GM21737 (cell line): ENCODE measurements at regions not wholly inside any gene's neighbourhood (a gene's known extent, or its start where the extent isn't known, plus 50 kb on each side); places are given as distances from the start of the nearest gene placed in this dataset.

Experiments
- ATAC-seq: cut with Tn5 transposase; IDR thresholded peaks from one replicate; pipeline ENCODE4 v1.9.1; 2021; ENCODE audit warnings: mild to moderate bottlenecking, moderate library complexity; ENCODE audit not compliant: unreplicated experiment

DNA sequence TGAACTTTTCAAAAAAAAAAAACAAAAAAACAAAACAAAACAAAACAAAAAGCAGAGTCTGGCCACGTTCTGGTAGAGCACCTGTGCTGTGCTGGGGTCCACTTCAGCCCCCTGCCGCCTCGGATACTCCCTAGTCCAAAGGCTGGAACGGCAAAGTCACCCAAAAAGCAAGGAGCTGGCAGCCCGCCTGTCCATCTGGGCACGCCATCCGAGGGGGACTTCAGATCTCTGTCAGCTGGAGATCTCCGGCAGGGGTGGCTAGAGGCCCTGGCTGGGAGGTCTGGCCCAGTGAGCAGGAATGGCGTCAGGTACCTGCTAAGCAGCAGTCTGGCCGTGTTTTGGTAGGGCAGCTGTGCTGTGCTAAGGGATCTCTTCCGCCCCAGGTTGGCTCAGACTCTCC is 152.3 kb upstream of the ZNF516 start:
- ATAC-seq, result no peak

- no peak for ATAC-seq
These were observed 149.5 kb upstream of the ZNF516 start for GRCh38 chr18:76644580-76644979.

GRCh38 chr18:76643996-76644395 is 149.0 kb upstream of the ZNF516 start:
- ATAC-seq, result no peak

GRCh38 chr18:76643199-76643598 is 148.2 kb upstream of the ZNF516 start:
- no peak for ATAC-seq

DNA sequence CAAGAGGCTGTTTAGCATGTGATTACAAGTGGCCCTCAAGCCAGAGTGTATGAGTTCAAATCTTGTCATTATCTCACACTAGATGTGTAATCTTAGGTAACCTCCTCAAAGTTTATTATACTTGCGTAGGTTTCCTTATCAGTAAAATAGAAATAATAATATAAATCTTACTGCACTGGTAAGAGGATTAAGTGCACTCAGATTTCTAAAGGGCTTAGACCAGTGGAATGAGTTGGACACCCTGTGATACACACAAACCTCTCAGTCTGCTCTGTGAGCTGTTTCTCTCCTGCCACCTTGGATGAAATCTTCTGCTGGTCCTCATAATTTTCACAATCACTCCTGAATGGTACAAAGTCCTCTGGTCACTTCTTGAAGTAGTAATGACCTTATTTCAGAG is 145.4 kb upstream of the ZNF516 start:
- ATAC-seq, result no peak

DNA sequence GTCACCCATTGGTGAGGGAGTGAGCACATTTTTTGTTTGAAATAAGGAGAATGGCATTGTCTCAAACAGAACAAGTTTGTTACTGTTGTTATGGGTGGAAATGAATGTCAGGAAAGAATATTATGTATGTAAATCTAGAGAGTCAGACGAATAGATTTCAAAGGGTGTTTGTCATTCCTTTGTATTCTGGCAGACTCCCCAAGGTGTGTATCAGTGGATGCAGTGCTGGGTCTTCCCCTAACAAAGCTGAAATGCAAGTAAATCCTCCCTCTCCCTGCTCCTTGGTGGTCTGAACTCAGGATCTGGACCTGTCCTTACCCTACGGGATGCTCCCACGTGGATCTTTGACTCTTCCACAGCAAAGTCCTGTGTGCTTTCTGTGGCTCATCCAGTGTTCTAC is 139.5 kb upstream of the ZNF516 start:
- ATAC-seq, result no peak

DNA sequence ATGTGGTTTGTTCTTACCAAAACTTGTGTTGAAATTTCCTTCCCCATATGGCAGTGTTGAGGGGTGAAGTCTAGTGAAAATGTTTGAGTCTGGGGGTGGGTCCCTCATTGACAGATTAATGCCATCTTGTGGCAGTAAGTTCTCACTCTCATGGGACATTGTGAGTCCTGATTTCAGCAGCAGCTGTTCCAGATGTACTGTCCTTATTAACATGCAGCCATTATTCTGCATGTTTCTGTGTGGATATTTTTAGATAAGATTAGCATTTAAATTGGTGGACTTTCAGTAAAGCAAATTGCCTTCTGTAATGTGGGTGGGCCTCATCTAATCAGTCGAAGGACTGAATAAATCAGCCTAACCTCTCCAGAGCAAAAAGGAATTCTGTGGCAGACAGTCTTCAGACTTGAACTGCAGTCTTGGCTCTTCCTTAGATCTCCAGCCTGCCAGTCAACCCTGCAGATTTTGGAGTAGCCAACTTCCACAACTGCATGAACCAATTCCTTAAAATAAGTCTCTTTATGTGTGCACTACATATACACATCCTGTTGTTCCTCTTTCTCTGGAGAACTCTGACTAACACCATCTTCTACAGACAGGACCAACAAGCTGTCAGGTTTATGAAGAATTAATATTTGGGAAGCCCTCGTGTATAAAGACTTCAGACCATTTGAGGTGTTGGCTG is 138.7 kb upstream of the ZNF516 start:
- no peak for ATAC-seq

DNA sequence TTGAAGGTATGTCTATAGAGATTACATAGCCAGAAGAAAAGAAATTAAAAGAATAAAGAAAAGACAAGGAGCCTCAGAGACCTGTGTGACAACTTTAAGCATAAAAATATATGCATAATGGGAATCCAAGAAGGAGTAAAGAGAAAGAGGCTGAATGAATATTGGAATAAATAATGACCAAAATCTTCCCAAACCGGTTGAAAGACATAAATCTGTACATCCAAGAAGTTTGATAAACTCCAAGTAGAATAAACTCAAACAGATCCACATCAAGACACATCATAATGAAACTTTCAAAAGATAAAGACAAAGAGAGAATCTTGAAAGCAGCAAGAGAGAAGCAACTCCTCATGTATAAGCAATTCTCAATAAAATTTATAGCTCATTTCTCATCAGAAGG is 132.4 kb upstream of the ZNF516 start:
- no peak for ATAC-seq

DNA sequence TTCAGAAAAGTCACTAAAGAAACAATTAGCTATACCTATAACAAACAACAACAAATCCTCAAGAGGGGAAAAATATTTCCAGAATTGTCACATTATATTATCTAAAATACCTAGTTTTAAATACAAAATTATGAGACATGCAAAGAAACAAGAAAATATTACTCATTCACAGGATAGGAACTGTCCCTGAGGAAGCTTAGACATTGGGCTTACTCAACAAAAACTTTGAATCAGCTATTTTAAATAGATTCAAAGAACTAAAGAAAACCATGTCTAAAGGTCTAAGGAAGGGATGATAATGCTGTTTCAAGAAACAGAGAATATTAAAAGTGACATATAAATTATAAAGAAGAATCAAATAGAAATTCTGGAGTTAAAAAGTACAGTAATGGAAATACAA is 131.9 kb upstream of the ZNF516 start:
- no peak for ATAC-seq

DNA sequence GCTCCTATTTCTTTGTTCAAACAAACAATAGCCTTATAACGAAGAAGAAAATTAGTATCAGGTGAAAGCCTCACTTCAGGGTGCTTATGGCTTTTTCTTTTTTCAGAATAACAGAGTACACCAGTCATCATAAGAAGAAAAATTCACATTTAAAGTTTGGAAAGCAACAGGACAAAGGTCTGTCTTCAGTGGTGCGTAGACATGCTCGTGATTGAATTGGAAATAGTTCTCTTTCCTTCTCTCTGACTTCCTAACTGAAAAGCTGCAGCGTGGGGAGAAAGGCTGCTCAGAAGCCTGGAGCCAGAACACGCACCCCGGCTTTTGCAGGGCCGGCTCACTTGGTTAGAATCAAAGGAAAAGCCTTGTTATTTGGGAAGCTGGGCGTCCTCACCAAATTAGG is 127.6 kb upstream of the ZNF516 start:
- no peak for ATAC-seq

DNA sequence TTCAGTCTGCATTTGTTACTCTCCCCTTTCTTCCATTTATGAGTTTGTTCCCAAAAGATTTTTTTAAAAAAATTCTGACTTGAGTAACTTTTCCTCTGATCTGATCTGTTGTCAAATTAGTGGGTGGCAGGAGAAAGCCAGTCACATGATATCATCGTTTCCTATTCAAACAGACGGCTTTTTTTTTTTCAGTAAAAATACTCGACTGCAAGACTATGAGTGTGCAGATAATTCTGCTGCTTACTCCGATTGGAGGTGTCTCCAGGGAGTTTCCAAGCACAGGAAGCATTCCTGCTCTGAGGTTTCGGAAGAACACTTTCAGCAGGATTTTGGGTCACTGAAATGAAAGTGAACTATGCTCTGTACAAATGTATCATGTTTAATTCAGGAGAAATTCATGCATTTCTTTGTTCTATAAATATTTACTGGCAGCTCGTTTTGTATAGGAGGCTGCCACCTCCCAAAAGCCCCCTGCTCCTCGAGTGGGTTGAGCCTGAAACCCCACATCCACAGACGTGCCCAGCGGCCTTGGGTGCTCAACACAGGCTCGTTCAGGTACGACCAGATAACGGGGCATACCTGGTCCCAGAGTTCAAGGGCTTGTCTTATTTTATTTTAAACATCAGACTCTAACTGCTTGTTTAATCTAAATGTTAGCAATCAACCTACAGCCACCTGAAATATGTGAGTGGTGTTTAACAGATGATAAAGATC is 126.9 kb upstream of the ZNF516 start:
- ATAC-seq, result no peak

GRCh38 chr18:76621226-76621625 is 126.2 kb upstream of the ZNF516 start:
- ATAC-seq, result no peak

- ATAC-seq, result peak; percentile 97
These were observed 125.5 kb upstream of the ZNF516 start for GRCh38 chr18:76620321-76621170.

DNA sequence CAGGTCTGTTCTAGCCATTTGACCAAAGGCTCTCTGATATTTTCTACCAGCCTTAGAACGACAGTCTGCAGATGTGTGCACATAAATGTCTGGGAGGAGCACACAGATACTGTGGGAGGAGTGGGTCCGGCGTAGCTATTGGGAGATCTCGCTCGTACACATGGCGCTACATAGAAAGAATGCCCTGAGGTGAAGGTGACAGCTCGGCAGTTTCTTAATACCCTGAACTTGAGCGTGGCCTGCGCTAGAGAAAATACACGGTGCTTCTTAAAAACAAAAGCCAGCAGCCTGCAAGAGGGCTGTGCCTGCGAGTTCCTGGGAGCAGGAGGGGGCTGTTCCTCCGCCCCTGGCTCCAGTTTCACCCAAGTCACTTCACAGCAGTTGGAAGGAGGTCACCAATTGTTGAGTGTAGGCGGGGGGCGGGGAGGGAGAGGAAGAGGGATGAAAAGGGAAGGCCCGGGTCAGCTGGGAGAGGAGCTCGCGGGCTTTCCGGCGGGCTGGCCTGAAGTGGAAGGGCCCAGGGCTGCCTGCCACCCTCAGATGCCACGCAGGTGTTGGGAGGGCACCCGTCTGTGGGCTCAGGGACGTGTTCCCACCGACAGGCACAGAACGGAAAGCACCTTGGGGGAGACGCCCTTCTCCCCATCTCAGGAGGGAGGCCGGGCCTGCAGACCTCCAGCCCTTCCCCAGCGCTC is 124.7 kb upstream of the ZNF516 start:
- ATAC-seq, result no peak

- no peak for ATAC-seq
These were observed 124.2 kb upstream of the ZNF516 start for GRCh38 chr18:76619261-76619620.

DNA sequence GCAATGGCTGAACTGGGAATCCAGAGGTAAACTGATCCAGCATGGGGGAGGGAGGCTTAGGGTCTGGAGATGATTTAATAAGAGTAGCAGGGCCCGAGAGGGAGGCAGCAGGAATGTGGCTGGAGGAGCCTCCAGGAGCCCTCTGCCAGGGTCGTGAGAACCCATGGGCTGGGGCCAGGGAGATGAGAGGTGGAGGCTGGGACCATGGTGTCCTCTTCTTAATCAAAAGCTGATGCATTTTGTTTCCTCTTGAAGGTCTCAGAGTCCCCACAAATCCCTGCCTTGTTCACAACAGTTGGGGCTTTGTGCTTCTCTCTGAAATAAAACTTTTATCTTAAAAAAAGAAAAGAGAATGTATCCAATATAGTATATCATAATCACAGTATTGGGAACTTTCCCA is 123.7 kb upstream of the ZNF516 start:
- no peak for ATAC-seq

DNA sequence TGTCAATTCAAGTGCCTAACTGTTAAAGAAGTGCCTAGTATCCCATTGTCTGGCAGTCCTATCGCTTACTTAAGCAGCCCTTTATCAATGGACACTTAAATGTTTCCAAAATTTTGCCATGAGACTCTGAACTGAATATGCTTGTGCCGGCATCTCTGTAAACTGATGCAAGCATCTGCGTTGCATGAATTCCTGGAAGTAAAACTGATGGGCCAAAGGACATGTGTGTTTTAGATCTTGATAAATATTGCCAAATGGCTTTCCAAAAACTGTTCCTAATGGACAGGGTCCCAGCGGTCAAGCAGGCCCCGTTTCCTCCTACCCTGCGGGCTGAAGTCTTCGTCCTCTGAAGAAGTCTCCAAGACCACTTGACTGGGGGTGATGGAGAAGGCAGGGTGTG is 121.3 kb upstream of the ZNF516 start:
- ATAC-seq, result no peak

DNA sequence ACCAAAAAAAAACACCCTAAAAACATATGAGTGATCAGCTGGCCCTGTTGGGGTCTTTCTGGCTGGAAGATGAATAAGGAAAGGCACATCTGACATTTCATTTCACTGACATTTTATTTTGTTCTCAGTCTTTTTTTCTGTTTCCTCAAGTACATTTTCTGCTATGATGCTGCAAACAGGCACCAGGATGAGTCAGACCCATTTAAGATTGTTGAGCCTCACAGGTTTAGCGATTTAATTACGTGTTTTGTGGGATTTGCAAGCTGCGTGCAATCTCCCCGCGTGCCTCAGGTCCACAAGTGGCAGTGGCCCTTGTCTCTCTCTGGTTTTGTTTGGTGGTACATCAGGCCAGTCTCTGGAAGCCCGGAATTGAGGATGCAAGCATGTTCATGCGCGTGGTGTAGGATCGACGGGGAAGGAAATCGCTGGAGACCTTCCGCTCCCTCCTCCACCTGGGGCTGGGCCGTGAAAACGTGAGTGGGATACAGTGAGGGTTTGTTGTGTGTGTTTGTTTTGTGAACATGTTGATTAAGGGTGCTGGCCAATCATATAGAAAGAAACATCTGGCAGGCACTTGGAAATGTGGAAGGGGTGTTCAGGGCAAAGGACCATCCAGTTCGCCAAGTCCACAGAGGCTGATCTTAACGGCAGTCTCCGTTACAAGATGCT is 120.2 kb upstream of the ZNF516 start:
- ATAC-seq, result no peak

DNA sequence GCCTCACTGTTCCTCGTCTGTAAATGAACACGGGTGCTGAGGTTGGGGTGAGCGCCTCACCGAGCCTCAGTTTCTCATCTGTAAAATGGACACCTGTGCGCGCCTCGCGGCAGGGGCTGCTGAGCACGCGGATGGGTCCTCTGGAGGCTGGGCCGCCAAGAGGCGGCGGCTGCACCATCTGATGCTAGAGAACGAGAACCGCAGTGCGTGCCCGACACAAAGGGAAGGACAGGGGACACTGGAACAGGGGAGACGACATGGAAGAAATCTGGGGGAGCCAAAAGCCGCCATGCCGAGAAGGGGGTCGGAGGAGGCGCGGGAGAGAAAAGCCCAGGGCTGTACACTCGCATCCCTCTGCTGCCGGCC is 118.7 kb upstream of the ZNF516 start:
- no peak for ATAC-seq

- no peak for ATAC-seq
These were observed 118.2 kb upstream of the ZNF516 start for GRCh38 chr18:76613053-76613754.
